ENCODE measurements at regions not wholly inside any gene's neighbourhood (a gene's known extent, or its start where the extent isn't known, plus 50 kb on each side); places are given as distances from the start of the nearest gene placed in this dataset.

DNA sequence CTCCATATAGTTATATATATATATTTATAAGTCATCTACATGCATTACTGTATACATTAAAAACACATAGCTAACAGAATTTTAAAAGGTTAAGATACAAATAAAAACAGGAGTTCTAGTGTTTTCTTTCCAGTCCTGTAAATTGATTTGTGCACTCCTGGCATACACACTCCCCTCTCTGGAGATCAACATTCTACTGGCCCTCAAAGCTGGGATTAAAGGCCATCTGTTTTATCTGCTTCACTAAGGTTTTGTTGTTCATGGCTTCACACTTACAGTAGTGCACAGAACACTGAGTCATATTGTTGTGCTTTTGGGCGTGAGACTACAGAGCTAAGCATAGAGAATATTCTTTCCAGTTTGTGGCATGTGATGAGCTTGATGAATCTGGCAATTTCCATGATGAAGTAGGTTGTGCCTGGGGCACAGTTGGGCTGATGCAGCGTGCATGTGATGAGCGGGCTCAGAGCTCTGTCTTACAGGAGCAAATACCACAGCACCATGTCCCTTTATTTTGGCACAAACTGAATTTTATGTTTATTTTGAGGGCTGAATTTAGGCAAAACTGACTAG lies 98.2 kb downstream of the TAF11L14 start:
- no peak overlapping the region for H3K4me3 ChIP-seq (ENCODE audit: low read depth, low read length)

GRCh38 chr5:17734011-17734410 lies 99.8 kb downstream of the TAF11L14 start:
- TF ChIP-seq CTCF (IDR thresholded peaks at IDR 0.05; ENCODE audit: borderline replicate concordance, insufficient read depth, low read depth, low read length) = no peak

More for the DNA sequence above, 98.2 kb downstream of the TAF11L14 start:
- TF ChIP-seq CTCF (IDR thresholded peaks at IDR 0.05; ENCODE audit: borderline replicate concordance, insufficient read depth, low read depth, low read length) = no peak

GRCh38 chr5:17735761-17736160 lies 101.5 kb downstream of the TAF11L14 start:
- H3K4me3 ChIP-seq (ENCODE audit: low read depth, low read length) = no peak overlapping the region
- no peak for TF ChIP-seq CTCF (IDR thresholded peaks at IDR 0.05; ENCODE audit: borderline replicate concordance, insufficient read depth, low read depth, low read length)

More at GRCh38 chr5:17734011-17734410, 99.8 kb downstream of the TAF11L14 start:
- H3K4me3 ChIP-seq (ENCODE audit: low read depth, low read length) = no peak overlapping the region

DNA sequence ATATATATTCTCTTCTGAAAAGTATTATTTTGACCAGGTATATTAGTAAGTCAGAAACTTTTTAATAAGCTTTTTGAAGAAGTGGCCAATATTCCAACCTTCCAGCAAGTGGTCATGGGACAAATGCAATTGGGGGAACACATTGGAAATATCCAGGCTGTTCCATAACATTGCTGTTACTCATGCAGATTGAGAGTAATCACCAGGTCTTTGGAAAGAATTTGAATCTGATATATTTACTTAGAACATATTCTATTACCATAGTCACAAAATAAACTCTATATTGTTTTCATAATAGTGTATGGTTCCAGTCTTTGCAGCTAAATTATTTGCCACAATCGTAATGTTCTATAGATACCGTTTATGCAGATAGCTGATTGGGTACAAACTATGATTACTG lies 102.8 kb downstream of the TAF11L14 start:
- TF ChIP-seq CTCF (IDR thresholded peaks at IDR 0.05; ENCODE audit: borderline replicate concordance, insufficient read depth, low read depth, low read length) = no peak
- no peak overlapping the region for H3K4me3 ChIP-seq (ENCODE audit: low read depth, low read length)

GRCh38 chr5:17738446-17738845 lies 104.2 kb downstream of the TAF11L14 start:
- no peak for TF ChIP-seq CTCF (IDR thresholded peaks at IDR 0.05; ENCODE audit: borderline replicate concordance, insufficient read depth, low read depth, low read length)
- no peak overlapping the region for H3K4me3 ChIP-seq (ENCODE audit: low read depth, low read length)

GRCh38 chr5:17743580-17744435 lies 109.5 kb downstream of the TAF11L14 start:
- H3K4me3 ChIP-seq (ENCODE audit: low read depth, low read length) = no peak overlapping the region
- no peak for TF ChIP-seq CTCF (IDR thresholded peaks at IDR 0.05; ENCODE audit: borderline replicate concordance, insufficient read depth, low read depth, low read length)

- no peak for TF ChIP-seq CTCF (IDR thresholded peaks at IDR 0.05; ENCODE audit: borderline replicate concordance, insufficient read depth, low read depth, low read length)
- no peak overlapping the region for H3K4me3 ChIP-seq (ENCODE audit: low read depth, low read length)
These were observed 113.9 kb downstream of the TAF11L14 start for GRCh38 chr5:17748201-17748600.

All from GM12875 (cell line).